Lower leg skin (tissue), 3 donors: ENCODE measurements at regions not wholly inside any gene's neighbourhood (a gene's known extent, or its start where the extent isn't known, plus 50 kb on each side); places are given as distances from the start of the nearest gene placed in this dataset.
"Not testable (repeated sequence)": the region's sequence is repeated elsewhere in the genome, so short reads cannot be mapped to it uniquely, and the experiment has no call there.

ENCODE experiments used
- CTCF ChIP-seq, 3 donors: fragments of 450-650 bp; IDR thresholded peaks; one replicate each; pipeline ENCODE4 v1.5.1; 2016; ENCODE audit warnings: antibody characterized with exemption in 3 of 3, mild to moderate bottlenecking in 3 of 3, moderate library complexity in 2 of 3
- POLR2A ChIP-seq, 2 donors: fragments of 450-650 bp; IDR thresholded peaks; one replicate each; pipeline ENCODE4 v1.6.1; 2016 to 2017; ENCODE audit warnings: antibody characterized with exemption in 2 of 2, mild to moderate bottlenecking in 1 of 2, moderate library complexity in 1 of 2

GRCh38 chr2:168335254-168335653 is 87.9 kb upstream of the STK39 start:
- TF ChIP-seq CTCF, POLR2A (IDR thresholded peaks at IDR 0.05): not testable (repeated sequence)
